ENCODE measurements at regions not wholly inside any gene's neighbourhood (a gene's known extent, or its start where the extent isn't known, plus 50 kb on each side); places are given as distances from the start of the nearest gene placed in this dataset.

- no peak for DNase-seq (ENCODE audit: low read depth)
These were observed 232.5 kb downstream of the IBTK start for GRCh38 chr6:82015043-82015442.

- DNase-seq (ENCODE audit: low read depth): peak; percentile 78
These were observed 233.7 kb downstream of the IBTK start for GRCh38 chr6:82013561-82014530.

- DNase-seq (ENCODE audit: low read depth): no peak
These were observed 241.4 kb downstream of the IBTK start for GRCh38 chr6:82006027-82006738.

- no peak for DNase-seq (ENCODE audit: low read depth)
These were observed 247.0 kb downstream of the IBTK start for GRCh38 chr6:82000551-82000950.

- DNase-seq (ENCODE audit: low read depth): no peak
These were observed 247.3 kb upstream of the TENT5A start for GRCh38 chr6:81999826-82000225.

GRCh38 chr6:81999270-81999669 lies 246.8 kb upstream of the TENT5A start:
- DNase-seq (ENCODE audit: low read depth): no peak

DNA sequence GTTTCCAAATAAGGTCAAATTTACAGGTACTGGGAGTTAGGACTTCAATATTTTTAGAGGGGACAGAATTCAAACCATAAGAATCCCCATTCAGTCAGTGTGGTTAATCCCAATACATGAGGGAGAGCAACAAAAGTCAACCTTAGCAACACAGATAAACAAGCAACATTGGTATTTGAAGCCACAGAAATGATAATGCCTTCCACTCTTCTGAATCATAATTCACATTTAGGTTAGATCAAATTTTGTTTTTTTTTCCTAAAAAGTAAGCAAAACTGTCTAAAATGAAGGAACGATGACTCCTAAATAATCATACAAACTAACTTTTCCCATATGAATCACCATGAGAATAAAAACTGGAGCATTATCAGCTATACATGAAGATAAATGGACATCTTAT lies 246.0 kb upstream of the TENT5A start:
- DNase-seq (ENCODE audit: low read depth): no peak

DNA sequence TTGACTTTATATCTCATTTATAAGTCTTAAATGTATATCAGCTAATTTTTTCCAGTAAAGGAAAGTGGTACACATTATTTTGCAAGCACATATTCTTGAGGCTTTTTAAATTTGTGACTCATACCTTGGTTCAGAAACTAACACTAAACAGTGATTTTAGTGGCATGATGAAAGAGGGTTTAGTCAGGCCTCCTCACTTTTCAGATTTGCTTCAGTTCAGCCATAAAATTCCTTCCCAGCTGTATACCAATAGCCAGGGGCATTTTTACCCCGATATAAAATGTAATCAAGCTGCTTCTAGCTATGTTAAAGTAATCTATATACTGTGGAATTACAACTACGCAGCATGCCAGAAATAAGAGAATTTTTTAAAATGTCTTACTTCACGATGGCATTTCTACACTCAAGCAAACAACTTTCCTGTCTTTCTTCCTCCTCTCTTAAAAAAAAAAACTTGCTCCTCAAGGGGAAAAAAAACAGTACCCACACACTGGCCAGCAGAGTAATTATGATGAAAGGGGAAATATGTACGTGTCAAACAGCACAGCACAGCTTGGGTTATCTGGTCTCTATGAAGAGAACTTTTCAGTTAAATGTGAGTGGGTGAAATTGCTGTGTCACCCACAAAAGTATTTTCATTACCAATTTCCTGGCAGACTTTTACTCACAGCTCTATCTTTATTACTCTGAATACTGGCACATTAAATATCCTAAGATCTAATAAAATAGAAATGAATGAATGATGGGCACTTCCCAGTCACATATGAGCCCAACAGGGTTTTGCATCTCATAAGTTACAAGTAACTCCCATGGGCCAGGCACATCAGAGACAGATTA lies 244.8 kb upstream of the TENT5A start:
- DNase-seq (ENCODE audit: low read depth): peak; percentile 84

- DNase-seq (ENCODE audit: low read depth): no peak
These were observed 243.9 kb upstream of the TENT5A start for GRCh38 chr6:81996414-81996813.

DNA sequence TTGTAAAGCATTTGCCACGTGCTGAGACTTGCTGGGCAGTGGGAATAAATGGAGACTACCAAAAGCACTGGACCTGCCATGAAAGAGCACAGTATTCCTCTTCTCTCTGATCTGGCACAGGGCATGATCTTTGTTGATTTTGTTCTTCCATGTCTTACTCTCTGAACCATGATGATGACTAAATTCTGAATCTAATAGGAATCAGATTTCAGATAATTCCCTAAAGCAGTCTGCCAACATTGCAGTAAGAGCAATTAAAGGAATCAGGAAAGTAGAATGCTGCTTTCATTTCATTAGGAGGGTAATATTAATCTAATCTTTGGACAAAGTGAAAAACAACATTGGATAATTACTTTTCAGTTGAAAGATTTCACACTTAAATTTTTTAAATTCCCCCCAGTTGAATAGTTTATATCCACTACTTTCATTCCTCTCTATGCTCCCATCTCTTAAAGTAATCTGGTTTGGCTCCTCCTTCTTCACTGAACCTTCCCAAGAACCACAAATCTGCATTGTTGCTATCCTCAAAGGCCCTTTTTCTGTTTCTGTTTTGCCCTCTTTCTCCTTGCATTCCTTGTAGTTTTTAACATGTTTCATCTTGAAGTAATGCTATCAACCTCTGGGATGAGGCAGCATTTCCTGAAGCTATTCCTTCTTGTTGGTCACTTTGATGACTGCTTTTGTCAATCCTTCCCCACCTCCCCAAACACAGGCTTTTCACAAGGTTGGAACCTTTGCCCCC lies 243.2 kb upstream of the TENT5A start:
- no peak for DNase-seq (ENCODE audit: low read depth)

DNA sequence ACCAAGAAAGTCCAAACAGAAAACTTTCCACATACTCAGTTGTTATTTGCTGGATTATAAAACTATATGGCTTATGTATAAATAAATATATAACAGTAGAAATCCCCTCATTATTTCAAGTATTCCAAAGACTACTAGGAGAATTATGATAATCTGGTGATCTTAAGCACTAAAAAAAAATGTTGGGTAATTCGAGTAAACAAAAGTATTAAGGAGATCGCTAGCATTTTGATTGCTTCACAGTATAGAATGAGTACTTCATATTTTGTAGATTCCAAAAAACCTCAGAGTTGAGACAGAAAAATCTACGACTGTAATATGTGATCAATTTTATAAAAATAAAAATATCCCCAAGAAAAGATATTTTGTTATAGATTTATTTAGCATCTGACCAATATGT lies 236.4 kb upstream of the TENT5A start:
- DNase-seq (ENCODE audit: low read depth): no peak

DNA sequence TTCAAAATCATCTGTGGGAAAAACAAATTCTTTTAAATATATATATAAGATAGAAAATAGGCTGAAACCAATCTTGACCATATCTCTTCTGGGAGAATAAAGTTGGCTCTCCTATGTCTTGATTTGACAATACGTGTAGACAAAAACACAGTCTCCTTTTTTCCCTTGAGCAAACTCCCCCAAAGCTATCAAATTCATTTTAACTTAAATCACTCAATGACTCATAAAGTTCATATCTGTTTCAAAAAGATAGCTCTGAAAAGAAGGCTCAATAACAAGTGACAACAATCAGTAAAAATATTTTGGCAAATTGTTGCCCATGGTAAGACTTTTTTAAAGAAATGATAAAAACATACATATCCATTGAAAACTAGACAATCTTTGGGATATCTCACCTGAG lies 236.0 kb upstream of the TENT5A start:
- DNase-seq (ENCODE audit: low read depth): no peak

DNA sequence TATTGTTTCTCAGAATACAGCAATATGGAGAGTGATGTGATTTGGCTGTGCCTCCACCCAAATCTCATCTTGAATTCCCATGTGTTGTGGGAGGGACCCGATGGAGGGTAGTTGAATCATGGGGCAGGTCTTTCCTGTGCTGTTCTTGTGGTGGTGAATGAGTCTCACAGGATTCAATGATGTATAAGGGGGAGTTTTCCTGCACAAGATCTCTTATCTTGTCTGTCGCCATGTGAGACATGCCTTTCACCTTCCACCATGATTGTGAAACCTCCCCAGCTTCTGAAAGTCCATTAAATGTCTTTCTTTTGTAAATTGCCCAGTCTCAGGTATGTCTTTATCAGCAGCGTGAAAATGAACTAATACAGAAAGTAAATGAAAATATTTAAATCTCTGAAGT lies 234.8 kb upstream of the TENT5A start:
- DNase-seq (ENCODE audit: low read depth): no peak

GRCh38 chr6:81985191-81985590 lies 232.7 kb upstream of the TENT5A start:
- no peak for DNase-seq (ENCODE audit: low read depth)

DNA sequence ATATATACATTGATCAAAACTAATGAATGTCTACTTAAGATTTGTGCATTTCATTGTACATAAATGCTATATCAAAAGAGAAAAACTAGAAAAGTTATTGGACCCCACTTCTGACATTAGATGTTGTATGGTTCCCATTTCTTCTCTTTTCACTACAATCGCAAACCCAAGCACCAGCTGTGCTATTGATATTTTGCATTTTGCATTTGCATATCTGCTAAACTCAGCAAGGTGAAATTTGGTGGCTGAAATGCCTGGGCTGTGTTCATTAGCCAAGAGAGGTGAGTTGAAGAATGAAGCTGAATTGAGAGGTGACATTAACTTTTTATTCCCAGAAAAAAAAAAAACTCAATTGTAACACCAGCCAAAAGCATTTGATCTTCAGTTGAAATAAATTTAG lies 232.1 kb upstream of the TENT5A start:
- DNase-seq (ENCODE audit: low read depth): no peak

DNA sequence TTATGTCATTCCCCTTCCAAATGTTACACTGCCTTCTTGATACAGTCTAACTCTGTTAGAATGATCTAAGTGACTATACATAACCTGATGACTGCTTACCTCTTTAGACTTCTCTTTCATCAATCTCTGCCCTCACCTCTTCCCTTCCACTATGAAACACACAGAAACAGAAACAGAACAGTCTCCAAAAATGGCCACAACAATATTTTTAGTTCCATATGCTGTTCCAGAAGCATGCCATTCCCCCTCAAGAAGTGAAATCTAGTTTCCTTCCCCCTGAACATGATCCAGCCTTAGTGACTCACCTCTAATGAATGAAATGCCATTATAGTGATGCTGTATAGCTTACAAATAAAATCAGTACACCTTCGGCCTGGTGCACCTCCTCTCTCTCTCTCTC lies 229.3 kb upstream of the TENT5A start:
- no peak for DNase-seq (ENCODE audit: low read depth)

DNA sequence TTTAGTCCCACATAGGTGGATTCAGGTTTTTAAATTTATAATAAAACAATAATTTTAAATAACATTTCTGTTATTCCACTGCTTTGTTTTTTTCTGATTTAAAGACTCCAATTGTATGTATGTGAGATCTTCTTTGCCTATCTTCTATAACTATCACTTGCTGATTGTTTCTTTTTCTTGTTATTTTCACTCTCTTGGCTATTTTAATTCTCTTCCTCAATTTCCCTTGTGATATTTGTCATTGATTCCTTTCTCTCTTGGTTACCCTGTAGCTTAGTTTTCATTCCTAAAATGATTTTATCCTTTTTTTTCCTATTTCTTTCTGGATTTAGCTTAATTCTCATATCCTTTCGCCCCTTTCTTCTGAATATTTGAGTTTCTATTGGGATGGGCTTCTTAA lies 227.3 kb upstream of the TENT5A start:
- no peak for DNase-seq (ENCODE audit: low read depth)

DNA sequence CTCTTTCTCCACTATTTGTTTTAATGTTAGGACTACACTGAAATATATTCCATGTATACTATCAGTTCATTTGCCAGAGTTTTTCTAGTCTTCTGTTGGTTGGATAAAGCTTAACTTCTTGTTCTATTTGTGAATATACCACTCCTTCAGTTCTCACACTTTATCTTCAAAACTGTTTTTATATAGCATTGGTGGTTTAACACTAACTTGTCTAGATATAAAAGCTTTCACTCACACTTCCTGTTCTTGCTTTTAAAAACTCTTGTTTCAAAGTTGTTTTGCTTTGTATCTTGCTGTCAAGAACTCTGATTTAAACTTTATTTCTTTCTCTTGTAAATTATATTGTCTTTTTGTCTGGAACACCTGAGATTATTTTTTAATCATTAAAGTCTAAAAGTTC lies 226.8 kb upstream of the TENT5A start:
- DNase-seq (ENCODE audit: low read depth): no peak

DNA sequence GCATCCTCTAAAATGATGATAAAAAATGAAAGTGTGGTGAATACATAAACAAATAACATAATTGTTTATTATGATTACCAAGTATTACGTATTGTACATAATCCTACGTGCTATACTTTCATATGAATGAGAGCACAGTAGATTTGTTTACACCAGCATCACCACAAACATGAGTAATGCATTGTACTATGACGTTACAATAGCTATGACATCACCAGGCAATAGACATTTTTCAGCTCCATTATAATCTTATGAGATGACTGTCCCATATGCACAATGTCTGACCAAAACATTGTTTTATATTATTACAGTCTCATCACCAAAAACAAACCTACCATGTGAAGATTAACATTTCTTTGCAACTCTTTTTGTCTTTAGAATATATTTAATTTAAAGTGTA lies 225.7 kb upstream of the TENT5A start:
- DNase-seq (ENCODE audit: low read depth): no peak

DNA sequence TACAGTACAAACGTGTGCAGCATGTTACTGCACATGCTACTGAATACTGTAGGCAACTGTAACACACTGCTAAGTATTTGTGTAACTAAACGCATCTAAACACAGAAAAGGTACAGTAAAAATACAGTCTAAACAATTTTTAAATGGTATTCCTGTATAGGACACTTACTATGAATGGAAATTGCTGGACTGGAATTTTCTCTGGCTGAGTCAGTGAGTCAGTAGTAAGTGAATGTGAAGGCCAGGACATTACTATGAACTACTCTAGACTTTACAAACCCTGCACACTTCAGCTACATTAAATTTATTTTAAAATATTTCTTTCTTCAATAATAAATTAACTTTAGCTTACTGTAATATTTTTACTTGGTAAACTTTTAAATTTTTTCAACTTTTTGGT lies 225.0 kb upstream of the TENT5A start:
- no peak for DNase-seq (ENCODE audit: low read depth)

DNA sequence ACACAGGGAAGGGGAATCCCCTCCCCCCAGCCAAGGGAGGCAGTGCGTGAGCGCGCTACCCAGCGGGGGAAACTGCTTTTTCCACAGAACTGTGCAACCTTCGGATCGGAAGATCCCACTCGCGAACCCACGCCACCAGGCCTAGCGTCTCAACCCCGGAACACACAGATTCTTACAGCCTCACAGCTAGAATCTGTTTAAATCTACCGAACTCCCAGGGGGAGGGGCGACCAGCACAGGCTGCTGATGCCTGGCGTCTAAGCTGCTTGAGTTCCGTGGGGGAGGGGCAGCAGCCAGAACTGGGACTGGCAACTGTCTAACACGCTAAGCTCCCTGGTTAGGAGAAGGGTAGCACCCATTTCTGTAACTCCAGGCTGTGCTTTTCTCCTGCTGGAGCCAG lies 217.3 kb upstream of the TENT5A start:
- DNase-seq (ENCODE audit: low read depth): no peak

DNA sequence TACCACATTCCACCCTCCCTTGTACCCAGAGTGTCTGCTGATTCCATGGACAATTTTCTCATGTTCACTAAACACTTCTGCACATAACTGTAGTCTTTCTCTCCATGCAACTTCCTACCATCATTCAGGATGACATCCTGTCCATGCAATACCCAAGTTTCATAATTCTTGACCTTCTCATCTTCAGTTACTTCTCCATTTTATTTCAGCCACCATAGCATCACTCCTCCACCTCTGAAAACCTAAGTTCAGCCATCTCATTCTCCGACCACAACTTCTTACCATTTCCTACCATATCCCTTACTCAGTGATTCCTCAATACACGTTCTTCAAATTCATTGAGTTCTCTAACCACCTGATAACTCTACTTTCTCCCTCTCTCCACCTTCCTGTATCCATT lies 216.5 kb upstream of the TENT5A start:
- DNase-seq (ENCODE audit: low read depth): no peak
